ENCODE measurements at regions not wholly inside any gene's neighbourhood (a gene's known extent, or its start where the extent isn't known, plus 50 kb on each side); places are given as distances from the start of the nearest gene placed in this dataset.

DNA sequence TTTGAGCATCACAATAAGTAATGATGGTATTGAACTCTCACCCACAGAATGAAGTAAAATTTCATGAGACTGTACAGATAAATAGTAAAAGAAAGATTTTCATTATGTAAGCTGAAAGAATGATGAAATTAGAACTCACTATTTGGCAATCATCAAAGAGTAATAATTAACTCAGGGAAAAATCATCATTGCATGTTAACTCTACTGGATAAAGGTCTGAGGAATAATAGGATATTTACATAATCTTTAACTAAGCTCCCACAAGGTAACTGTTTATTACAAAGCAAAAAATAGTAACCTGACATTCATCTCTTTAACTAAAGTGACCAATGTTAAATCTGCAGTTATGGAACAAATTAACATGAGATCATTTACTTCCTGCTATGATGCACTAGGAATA, 739.9 kb downstream of the FAM181B start:
- no peak overlapping the region for H3K27ac ChIP-seq (ENCODE audit: low read depth, low read length, severe bottlenecking)
- no peaks in the 10 kb centered on the region for H3K36me3 ChIP-seq (ENCODE audit: control insufficient read depth, insufficient read depth, low read length)
- peaks cover 5% of the 10 kb centered on the region for H3K9me3 ChIP-seq (ENCODE audit: control insufficient read depth, low read length)
- no peak overlapping the region for H3K4me3 ChIP-seq (ENCODE audit: extremely low read depth, insufficient read depth, low read length, poor library complexity, severe bottlenecking)
- H3K4me1 ChIP-seq (ENCODE audit: control insufficient read depth, insufficient read depth, low read length, poor library complexity, severe bottlenecking): no peaks in the 10 kb centered on the region

- no peaks in the 10 kb centered on the region for H3K36me3 ChIP-seq (ENCODE audit: control insufficient read depth, insufficient read depth, low read length)
- no peak overlapping the region for H3K4me3 ChIP-seq (ENCODE audit: extremely low read depth, insufficient read depth, low read length, poor library complexity, severe bottlenecking)
- 95 to 100% methylated on average over 7 to 26 of the region's 27 CpGs for WGBS, 2 experiments (ENCODE audit: insufficient coverage in 2 of 2)
- no peak overlapping the region for H3K27ac ChIP-seq (ENCODE audit: low read depth, low read length, severe bottlenecking)
- peaks cover 11% of the 10 kb centered on the region for H3K9me3 ChIP-seq (ENCODE audit: control insufficient read depth, low read length)
- H3K4me1 ChIP-seq (ENCODE audit: control insufficient read depth, insufficient read depth, low read length, poor library complexity, severe bottlenecking): no peaks in the 10 kb centered on the region
Measured at GRCh38 chr11:81990659-81991443, 742.8 kb downstream of the FAM181B start.

- H3K9me3 ChIP-seq (ENCODE audit: control insufficient read depth, low read length): peaks cover 11% of the 10 kb centered on the region
- WGBS, 2 experiments (ENCODE audit: insufficient coverage in 2 of 2): 100% methylated on average over 1 to 2 of the region's 3 CpGs
- H3K4me1 ChIP-seq (ENCODE audit: control insufficient read depth, insufficient read depth, low read length, poor library complexity, severe bottlenecking): no peaks in the 10 kb centered on the region
- H3K4me3 ChIP-seq (ENCODE audit: extremely low read depth, insufficient read depth, low read length, poor library complexity, severe bottlenecking): no peak overlapping the region
- no peaks in the 10 kb centered on the region for H3K36me3 ChIP-seq (ENCODE audit: control insufficient read depth, insufficient read depth, low read length)
- H3K27ac ChIP-seq (ENCODE audit: low read depth, low read length, severe bottlenecking): no peak overlapping the region
Measured at GRCh38 chr11:81989093-81989492, 744.6 kb downstream of the FAM181B start.

DNA sequence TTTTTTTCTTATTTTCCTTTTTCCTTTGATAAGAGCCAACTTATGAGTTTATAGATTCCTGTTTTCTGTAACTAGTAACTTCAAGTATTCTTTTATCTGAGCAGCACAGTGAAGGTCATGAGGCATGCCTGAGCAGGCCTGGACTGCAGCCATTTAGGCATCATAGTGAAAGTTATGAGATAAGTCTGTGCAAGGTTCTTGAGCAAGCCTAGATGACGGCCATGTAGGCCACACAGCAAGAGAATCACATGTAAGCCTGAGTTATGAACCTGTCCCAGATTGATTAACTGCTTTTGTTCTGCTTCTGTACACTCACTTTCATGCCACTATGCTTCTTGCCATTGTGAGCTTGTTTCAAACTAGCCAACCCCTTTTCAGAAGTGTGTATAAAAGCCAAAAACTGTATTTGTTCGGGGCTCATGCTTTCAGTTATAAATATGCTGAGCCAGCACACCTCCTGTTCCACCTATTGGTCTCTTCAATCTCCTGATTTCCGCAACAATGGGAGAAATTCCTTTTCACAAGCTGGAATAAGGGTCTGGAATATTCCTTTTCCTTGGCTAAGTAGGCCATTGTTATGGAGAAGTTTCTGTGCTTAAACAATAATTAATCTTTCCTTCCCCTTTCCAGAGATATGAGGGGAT, 745.7 kb downstream of the FAM181B start:
- Histone ChIP-seq H3K4me3 (ENCODE audit: extremely low read depth, insufficient read depth, low read length, poor library complexity, severe bottlenecking) (no peak overlapping the region), H3K36me3 (ENCODE audit: control insufficient read depth, insufficient read depth, low read length) (no peaks in the 10 kb centered on the region), H3K27ac (ENCODE audit: low read depth, low read length, severe bottlenecking) (no peak overlapping the region), H3K4me1 (ENCODE audit: control insufficient read depth, insufficient read depth, low read length, poor library complexity, severe bottlenecking) (no peaks in the 10 kb centered on the region), H3K9me3 (ENCODE audit: control insufficient read depth, low read length) (peaks cover 11% of the 10 kb centered on the region)
- 63 to 86% methylated on average over 1 to 2 of the region's 3 CpGs for WGBS, 2 experiments (ENCODE audit: insufficient coverage in 2 of 2)

- Histone ChIP-seq H3K27ac (ENCODE audit: low read depth, low read length, severe bottlenecking) (no peak overlapping the region), H3K9me3 (ENCODE audit: control insufficient read depth, low read length) (peaks cover 11% of the 10 kb centered on the region), H3K36me3 (ENCODE audit: control insufficient read depth, insufficient read depth, low read length) (no peaks in the 10 kb centered on the region), H3K4me3 (ENCODE audit: extremely low read depth, insufficient read depth, low read length, poor library complexity, severe bottlenecking) (no peak overlapping the region), H3K4me1 (ENCODE audit: control insufficient read depth, insufficient read depth, low read length, poor library complexity, severe bottlenecking) (no peaks in the 10 kb centered on the region)
- 91 to 92% methylated on average over 12 to 29 of the region's 31 CpGs for WGBS, 2 experiments (ENCODE audit: insufficient coverage in 2 of 2)
Measured at GRCh38 chr11:81986556-81987161, 747.0 kb downstream of the FAM181B start.

DNA sequence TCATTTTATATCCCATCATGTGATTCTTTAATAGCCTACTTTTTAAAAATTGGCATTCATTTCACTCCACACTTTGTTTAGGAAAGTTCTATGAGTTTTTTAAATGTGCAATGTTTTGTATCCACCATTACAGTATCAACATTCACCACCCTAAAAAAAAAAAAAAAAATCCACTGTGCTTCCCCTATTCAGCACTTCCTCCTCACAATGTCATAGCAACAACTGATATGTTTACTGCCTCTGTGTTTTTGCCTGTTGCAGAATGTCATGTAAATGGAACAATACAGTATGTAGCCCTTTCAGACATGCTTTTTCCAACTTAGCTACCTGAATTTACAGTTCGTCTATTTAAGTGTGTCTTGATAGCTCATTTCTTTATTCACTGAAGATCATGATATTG, 754.2 kb downstream of the FAM181B start:
- H3K27ac ChIP-seq (ENCODE audit: low read depth, low read length, severe bottlenecking): no peak overlapping the region
- no peaks in the 10 kb centered on the region for H3K9me3 ChIP-seq (ENCODE audit: control insufficient read depth, low read length)
- H3K36me3 ChIP-seq (ENCODE audit: control insufficient read depth, insufficient read depth, low read length): no peaks in the 10 kb centered on the region
- no peaks in the 10 kb centered on the region for H3K4me1 ChIP-seq (ENCODE audit: control insufficient read depth, insufficient read depth, low read length, poor library complexity, severe bottlenecking)
- H3K4me3 ChIP-seq (ENCODE audit: extremely low read depth, insufficient read depth, low read length, poor library complexity, severe bottlenecking): no peak overlapping the region
- WGBS, 2 experiments (ENCODE audit: insufficient coverage in 2 of 2): no CpG with 5 or more reads among the region's 1 CpG

- H3K36me3 ChIP-seq (ENCODE audit: control insufficient read depth, insufficient read depth, low read length): no peaks in the 10 kb centered on the region
- WGBS, 2 experiments (ENCODE audit: insufficient coverage in 2 of 2): no CpG with 5 or more reads among the region's 2 CpGs
- no peak overlapping the region for H3K4me3 ChIP-seq (ENCODE audit: extremely low read depth, insufficient read depth, low read length, poor library complexity, severe bottlenecking)
- no peaks in the 10 kb centered on the region for H3K9me3 ChIP-seq (ENCODE audit: control insufficient read depth, low read length)
- no peak overlapping the region for H3K27ac ChIP-seq (ENCODE audit: low read depth, low read length, severe bottlenecking)
- no peaks in the 10 kb centered on the region for H3K4me1 ChIP-seq (ENCODE audit: control insufficient read depth, insufficient read depth, low read length, poor library complexity, severe bottlenecking)
Measured at GRCh38 chr11:81975261-81975900, 758.3 kb downstream of the FAM181B start.

DNA sequence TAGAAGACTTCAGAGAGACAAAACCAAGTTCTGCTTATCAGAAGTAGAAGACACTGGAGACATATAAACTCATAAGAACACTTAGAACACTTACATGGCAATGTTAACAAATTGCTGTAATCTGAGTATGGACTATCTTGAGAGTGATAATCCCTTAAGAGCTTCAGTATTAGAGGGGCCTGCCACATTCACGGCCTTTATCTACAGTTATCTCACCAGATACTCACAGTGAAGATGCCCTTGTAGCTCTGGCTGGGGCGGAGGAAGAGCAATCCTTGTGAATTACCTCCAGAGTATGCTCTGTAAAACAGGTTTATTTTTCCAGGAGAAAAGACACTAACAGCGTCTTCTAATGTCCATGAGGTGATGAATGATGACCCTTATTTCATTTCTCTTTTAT, 762.8 kb downstream of the FAM181B start:
- H3K4me3 ChIP-seq (ENCODE audit: extremely low read depth, insufficient read depth, low read length, poor library complexity, severe bottlenecking): no peak overlapping the region
- WGBS, 2 experiments (ENCODE audit: insufficient coverage in 2 of 2): 80% methylated on average over 1 of the region's 3 CpGs; no CpG with 5 or more reads in 1 of the 2 experiments
- no peak overlapping the region for H3K27ac ChIP-seq (ENCODE audit: low read depth, low read length, severe bottlenecking)
- no peaks in the 10 kb centered on the region for H3K9me3 ChIP-seq (ENCODE audit: control insufficient read depth, low read length)
- H3K36me3 ChIP-seq (ENCODE audit: control insufficient read depth, insufficient read depth, low read length): no peaks in the 10 kb centered on the region
- H3K4me1 ChIP-seq (ENCODE audit: control insufficient read depth, insufficient read depth, low read length, poor library complexity, severe bottlenecking): no peaks in the 10 kb centered on the region

- WGBS, 2 experiments (ENCODE audit: insufficient coverage in 2 of 2): 54 to 58% methylated on average over 1 of the region's 1 CpG
- H3K4me1 ChIP-seq (ENCODE audit: control insufficient read depth, insufficient read depth, low read length, poor library complexity, severe bottlenecking): no peaks in the 10 kb centered on the region
Measured at GRCh38 chr11:81967242-81967641, 766.4 kb downstream of the FAM181B start.

GRCh38 chr11:81966340-81966739, 767.3 kb downstream of the FAM181B start:
- Histone ChIP-seq H3K9me3 (ENCODE audit: control insufficient read depth, low read length) (no peaks in the 10 kb centered on the region), H3K4me3 (ENCODE audit: extremely low read depth, insufficient read depth, low read length, poor library complexity, severe bottlenecking) (no peak overlapping the region), H3K27ac (ENCODE audit: low read depth, low read length, severe bottlenecking) (no peak overlapping the region), H3K36me3 (ENCODE audit: control insufficient read depth, insufficient read depth, low read length) (no peaks in the 10 kb centered on the region), H3K4me1 (ENCODE audit: control insufficient read depth, insufficient read depth, low read length, poor library complexity, severe bottlenecking) (no peaks in the 10 kb centered on the region)
- WGBS, 2 experiments (ENCODE audit: insufficient coverage in 2 of 2): 88% methylated on average over 1 of the region's 3 CpGs; no CpG with 5 or more reads in 1 of the 2 experiments

More at GRCh38 chr11:81967242-81967641, 766.4 kb downstream of the FAM181B start:
- Histone ChIP-seq H3K9me3 (ENCODE audit: control insufficient read depth, low read length) (no peaks in the 10 kb centered on the region), H3K4me3 (ENCODE audit: extremely low read depth, insufficient read depth, low read length, poor library complexity, severe bottlenecking) (no peak overlapping the region), H3K36me3 (ENCODE audit: control insufficient read depth, insufficient read depth, low read length) (no peaks in the 10 kb centered on the region), H3K27ac (ENCODE audit: low read depth, low read length, severe bottlenecking) (no peak overlapping the region)

Data from mesodermal cell (in vitro differentiated cells).